C4-2B (cell line): ENCODE measurements at regions not wholly inside any gene's neighbourhood (a gene's known extent, or its start where the extent isn't known, plus 50 kb on each side); places are given as distances from the start of the nearest gene placed in this dataset.

Source experiments
- ZFX ChIP-seq: fragments of 450-650 bp; IDR thresholded peaks from 2 replicates; pipeline ENCODE4 v1.6.1; 2017
- TF ChIP-seq, protein P1 (sequence below): fragments of 450-650 bp; conservative IDR thresholded peaks from 2 replicates; pipeline ENCODE4 v1.5.1; 2017; ENCODE audit warnings: mild to moderate bottlenecking

DNA sequence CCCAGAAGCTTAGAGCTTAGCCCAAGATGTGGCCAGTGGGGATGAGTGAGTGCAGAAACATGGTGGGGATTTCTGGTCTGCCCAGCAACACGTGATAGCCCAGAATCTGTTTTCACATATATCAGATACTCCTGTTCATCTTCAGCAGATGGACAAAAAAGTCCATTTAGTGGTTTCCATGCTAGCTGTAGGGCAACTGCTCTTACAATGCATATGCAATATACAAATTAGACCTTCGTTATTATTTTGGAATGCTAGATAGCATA, 96.9 kb upstream of the SGIP1 start:
- TF ChIP-seq, protein P1, sequence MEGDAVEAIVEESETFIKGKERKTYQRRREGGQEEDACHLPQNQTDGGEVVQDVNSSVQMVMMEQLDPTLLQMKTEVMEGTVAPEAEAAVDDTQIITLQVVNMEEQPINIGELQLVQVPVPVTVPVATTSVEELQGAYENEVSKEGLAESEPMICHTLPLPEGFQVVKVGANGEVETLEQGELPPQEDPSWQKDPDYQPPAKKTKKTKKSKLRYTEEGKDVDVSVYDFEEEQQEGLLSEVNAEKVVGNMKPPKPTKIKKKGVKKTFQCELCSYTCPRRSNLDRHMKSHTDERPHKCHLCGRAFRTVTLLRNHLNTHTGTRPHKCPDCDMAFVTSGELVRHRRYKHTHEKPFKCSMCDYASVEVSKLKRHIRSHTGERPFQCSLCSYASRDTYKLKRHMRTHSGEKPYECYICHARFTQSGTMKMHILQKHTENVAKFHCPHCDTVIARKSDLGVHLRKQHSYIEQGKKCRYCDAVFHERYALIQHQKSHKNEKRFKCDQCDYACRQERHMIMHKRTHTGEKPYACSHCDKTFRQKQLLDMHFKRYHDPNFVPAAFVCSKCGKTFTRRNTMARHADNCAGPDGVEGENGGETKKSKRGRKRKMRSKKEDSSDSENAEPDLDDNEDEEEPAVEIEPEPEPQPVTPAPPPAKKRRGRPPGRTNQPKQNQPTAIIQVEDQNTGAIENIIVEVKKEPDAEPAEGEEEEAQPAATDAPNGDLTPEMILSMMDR = no peak
- TF ChIP-seq ZFX = no peak
